ENCODE measurements at regions not wholly inside any gene's neighbourhood (a gene's known extent, or its start where the extent isn't known, plus 50 kb on each side); places are given as distances from the start of the nearest gene placed in this dataset.

DNA sequence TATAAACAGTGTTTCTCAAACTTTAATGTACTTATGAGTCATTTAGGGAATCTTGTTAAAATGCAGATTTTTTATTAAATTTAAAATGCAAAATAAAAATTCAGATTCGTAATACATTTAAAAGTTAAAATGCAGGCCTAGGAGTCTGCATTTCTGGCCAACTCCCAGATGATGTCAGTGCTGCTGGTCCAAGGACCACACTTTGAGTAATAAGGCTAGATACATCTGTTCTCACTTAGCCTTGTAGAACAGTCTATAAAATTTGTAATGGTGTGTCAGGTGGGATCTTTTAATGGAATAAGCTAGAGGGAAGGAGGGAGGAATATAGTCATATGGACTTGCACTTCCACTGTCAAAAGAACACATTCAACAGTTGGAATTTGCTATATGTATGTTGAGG, 295.6 kb upstream of the BMP2 start:
- no peak for FAIRE-seq
- Histone ChIP-seq H3K4me2 (no peak overlapping the region), H3K4me1 (no peaks in the 10 kb centered on the region), H3K4me3 (no peak overlapping the region), H3K27ac (no peak overlapping the region), H3K9me3 (no peaks in the 10 kb centered on the region)
- 0% methylated on average over 1 of the region's 1 CpG for WGBS (ENCODE audit: missing lambda C conversion rate)
- CTCF ChIA-PET = no interaction called here
- POLR2A ChIA-PET = no interaction called here
- no peak for TF ChIP-seq RARB (CRISPR knock-in tag; IDR thresholded peaks at IDR 0.05)
- no peak for TF ChIP-seq NFE2L2 (conservative IDR thresholded peaks at IDR 0.05; ENCODE audit: low read length)
- TF ChIP-seq MAFK (IDR thresholded peaks at IDR 0.05; ENCODE audit: partially characterized antibody) = no peak
- no peak for TF ChIP-seq FOSL2 (IDR thresholded peaks at IDR 0.05)
- no peak for TF ChIP-seq FOSL2 (CRISPR knock-in tag; IDR thresholded peaks at IDR 0.05)
- TF ChIP-seq EHMT2 (IDR thresholded peaks at IDR 0.05; ENCODE audit: low read depth) = no peak
- no peak for TF ChIP-seq MYC (IDR thresholded peaks at IDR 0.05; ENCODE audit: borderline replicate concordance, low read length)
- no peak for TF ChIP-seq HOXA7 (CRISPR knock-in tag; IDR thresholded peaks at IDR 0.05)
- no peak for TF ChIP-seq NPAS2 (CRISPR knock-in tag; IDR thresholded peaks at IDR 0.05; ENCODE audit: borderline replicate concordance)
- TF ChIP-seq ZC3H11A (IDR thresholded peaks at IDR 0.05) = no peak
- TF ChIP-seq ZSCAN20 (CRISPR knock-in tag; IDR thresholded peaks at IDR 0.05) = no peak
- no peak for TF ChIP-seq HOXB5 (CRISPR knock-in tag; IDR thresholded peaks at IDR 0.05)
- no peak for DNase-seq (ENCODE audit: low read depth in 1 of 2, low spot score in 1 of 2)
- ATAC-seq = no peak

DNA sequence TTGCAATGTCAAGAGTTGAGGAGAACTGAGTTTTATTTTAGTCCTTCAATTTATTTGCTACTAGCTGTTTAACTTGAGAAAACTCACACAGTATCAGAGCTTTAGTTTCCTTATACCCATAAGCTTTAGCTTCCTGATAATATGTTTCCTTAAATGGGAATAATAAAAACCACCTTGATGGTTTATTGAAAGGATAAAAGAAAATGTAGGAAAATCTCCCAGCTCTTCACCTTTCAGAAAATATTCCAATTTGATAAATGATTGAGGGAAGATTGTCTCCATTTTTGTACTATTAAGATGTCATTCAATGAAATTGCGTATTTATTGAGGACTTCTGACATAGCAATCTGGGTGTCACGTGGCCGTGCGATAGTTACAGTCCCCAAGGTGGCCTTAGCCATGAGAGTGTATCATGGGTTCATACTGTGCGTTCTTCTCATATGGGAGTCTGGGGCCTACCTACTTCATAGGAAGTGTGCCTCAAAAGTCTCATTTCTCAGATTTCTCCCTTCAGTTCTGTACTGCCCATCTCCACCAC, 296.3 kb upstream of the BMP2 start:
- ATAC-seq = no peak
- TF ChIP-seq NR3C1 (IDR thresholded peaks at IDR 0.05) (no peak), RNF2 (IDR thresholded peaks at IDR 0.05; ENCODE audit: borderline replicate concordance, low read depth) (no peak)
- ChIA-PET CTCF (no interaction called here), POLR2A (no interaction called here)
- no peak for DNase-seq (ENCODE audit: low read depth in 1 of 2, low spot score in 1 of 2)
- H3K9me3 ChIP-seq = no peaks in the 10 kb centered on the region
- no peak overlapping the region for H3K4me2 ChIP-seq
- FAIRE-seq = no peak
- no peaks in the 10 kb centered on the region for H3K4me1 ChIP-seq
- no peak overlapping the region for H3K27ac ChIP-seq
- WGBS (ENCODE audit: missing lambda C conversion rate) = 17% methylated on average over 5 of the region's 5 CpGs
- no peak overlapping the region for H3K4me3 ChIP-seq

DNA sequence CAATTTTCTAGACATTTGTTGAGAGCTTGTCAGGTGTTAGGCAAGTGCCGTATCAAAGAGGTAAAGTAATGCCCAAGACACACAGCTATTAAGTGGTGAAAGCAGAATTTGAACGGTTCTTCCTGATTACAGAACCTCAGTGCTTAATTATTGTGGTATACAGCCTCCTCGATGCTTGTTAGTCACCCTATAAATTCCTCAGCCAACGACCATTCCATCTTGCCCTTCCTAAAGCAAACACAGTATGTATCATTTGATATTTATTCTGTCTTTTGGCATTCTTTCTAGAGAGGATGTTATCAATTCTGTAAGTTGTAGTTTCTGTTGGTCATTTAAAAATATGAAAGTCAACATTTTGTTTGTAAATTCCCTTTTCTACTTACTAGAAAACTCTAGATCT, 297.8 kb upstream of the BMP2 start:
- no peak overlapping the region for H3K4me3 ChIP-seq
- ATAC-seq (no peak), FAIRE-seq (no peak), DNase-seq (ENCODE audit: low read depth in 1 of 2, low spot score in 1 of 2) (no peak)
- ChIA-PET POLR2A (no interaction called here), CTCF (no interaction called here)
- H3K4me2 ChIP-seq = no peak overlapping the region
- no peaks in the 10 kb centered on the region for H3K4me1 ChIP-seq
- WGBS (ENCODE audit: missing lambda C conversion rate) = 2% methylated on average over 4 of the region's 4 CpGs
- no peak overlapping the region for H3K27ac ChIP-seq
- no peak for TF ChIP-seq HMGXB4 (CRISPR knock-in tag; IDR thresholded peaks at IDR 0.05; ENCODE audit: borderline replicate concordance)
- TF ChIP-seq, protein P1, sequence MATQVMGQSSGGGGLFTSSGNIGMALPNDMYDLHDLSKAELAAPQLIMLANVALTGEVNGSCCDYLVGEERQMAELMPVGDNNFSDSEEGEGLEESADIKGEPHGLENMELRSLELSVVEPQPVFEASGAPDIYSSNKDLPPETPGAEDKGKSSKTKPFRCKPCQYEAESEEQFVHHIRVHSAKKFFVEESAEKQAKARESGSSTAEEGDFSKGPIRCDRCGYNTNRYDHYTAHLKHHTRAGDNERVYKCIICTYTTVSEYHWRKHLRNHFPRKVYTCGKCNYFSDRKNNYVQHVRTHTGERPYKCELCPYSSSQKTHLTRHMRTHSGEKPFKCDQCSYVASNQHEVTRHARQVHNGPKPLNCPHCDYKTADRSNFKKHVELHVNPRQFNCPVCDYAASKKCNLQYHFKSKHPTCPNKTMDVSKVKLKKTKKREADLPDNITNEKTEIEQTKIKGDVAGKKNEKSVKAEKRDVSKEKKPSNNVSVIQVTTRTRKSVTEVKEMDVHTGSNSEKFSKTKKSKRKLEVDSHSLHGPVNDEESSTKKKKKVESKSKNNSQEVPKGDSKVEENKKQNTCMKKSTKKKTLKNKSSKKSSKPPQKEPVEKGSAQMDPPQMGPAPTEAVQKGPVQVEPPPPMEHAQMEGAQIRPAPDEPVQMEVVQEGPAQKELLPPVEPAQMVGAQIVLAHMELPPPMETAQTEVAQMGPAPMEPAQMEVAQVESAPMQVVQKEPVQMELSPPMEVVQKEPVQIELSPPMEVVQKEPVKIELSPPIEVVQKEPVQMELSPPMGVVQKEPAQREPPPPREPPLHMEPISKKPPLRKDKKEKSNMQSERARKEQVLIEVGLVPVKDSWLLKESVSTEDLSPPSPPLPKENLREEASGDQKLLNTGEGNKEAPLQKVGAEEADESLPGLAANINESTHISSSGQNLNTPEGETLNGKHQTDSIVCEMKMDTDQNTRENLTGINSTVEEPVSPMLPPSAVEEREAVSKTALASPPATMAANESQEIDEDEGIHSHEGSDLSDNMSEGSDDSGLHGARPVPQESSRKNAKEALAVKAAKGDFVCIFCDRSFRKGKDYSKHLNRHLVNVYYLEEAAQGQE (IDR thresholded peaks at IDR 0.05) = no peak
- TF ChIP-seq NPAS2 (CRISPR knock-in tag; IDR thresholded peaks at IDR 0.05; ENCODE audit: borderline replicate concordance) = no peak
- TF ChIP-seq EP300 (IDR thresholded peaks at IDR 0.05) = no peak
- TF ChIP-seq, protein P2, sequence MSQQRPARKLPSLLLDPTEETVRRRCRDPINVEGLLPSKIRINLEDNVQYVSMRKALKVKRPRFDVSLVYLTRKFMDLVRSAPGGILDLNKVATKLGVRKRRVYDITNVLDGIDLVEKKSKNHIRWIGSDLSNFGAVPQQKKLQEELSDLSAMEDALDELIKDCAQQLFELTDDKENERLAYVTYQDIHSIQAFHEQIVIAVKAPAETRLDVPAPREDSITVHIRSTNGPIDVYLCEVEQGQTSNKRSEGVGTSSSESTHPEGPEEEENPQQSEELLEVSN (IDR thresholded peaks at IDR 0.05; ENCODE audit: borderline replicate concordance, low read depth) = no peak
- no peak for TF ChIP-seq FOSL2 (IDR thresholded peaks at IDR 0.05)
- no peak for TF ChIP-seq FOSL2 (CRISPR knock-in tag; IDR thresholded peaks at IDR 0.05)
- TF ChIP-seq, protein P3, sequence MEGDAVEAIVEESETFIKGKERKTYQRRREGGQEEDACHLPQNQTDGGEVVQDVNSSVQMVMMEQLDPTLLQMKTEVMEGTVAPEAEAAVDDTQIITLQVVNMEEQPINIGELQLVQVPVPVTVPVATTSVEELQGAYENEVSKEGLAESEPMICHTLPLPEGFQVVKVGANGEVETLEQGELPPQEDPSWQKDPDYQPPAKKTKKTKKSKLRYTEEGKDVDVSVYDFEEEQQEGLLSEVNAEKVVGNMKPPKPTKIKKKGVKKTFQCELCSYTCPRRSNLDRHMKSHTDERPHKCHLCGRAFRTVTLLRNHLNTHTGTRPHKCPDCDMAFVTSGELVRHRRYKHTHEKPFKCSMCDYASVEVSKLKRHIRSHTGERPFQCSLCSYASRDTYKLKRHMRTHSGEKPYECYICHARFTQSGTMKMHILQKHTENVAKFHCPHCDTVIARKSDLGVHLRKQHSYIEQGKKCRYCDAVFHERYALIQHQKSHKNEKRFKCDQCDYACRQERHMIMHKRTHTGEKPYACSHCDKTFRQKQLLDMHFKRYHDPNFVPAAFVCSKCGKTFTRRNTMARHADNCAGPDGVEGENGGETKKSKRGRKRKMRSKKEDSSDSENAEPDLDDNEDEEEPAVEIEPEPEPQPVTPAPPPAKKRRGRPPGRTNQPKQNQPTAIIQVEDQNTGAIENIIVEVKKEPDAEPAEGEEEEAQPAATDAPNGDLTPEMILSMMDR (IDR thresholded peaks at IDR 0.05) = no peak
- TF ChIP-seq RCOR1 (IDR thresholded peaks at IDR 0.05; ENCODE audit: low read depth, low read length) = no peak
- no peak for TF ChIP-seq ZNF302 (CRISPR knock-in tag; IDR thresholded peaks at IDR 0.05)
- no peak for TF ChIP-seq ZFP36 (IDR thresholded peaks at IDR 0.05; ENCODE audit: borderline replicate concordance, partially characterized antibody)
- no peak for TF ChIP-seq SREBF2 (IDR thresholded peaks at IDR 0.05)
- no peak for TF ChIP-seq MYC (IDR thresholded peaks at IDR 0.05; ENCODE audit: borderline replicate concordance, low read length)
- no peak for TF ChIP-seq TP53 (CRISPR knock-in tag; IDR thresholded peaks at IDR 0.05)
- no peak for TF ChIP-seq CEBPB (IDR thresholded peaks at IDR 0.05)
- no peaks in the 10 kb centered on the region for H3K9me3 ChIP-seq

Data from A549 (cell line).